NB4 (cell line): ENCODE measurements at regions not wholly inside any gene's neighbourhood (a gene's known extent, or its start where the extent isn't known, plus 50 kb on each side); places are given as distances from the start of the nearest gene placed in this dataset.

Source experiments
- POLR2A ChIP-seq: IDR thresholded peaks from 2 replicates; pipeline ENCODE4 v1.6.1; 2011; ENCODE audit warnings: mild to moderate bottlenecking; ENCODE audit not compliant: insufficient read length; ENCODE audit errors: extremely low read depth
- TF ChIP-seq, protein P1 (sequence below): IDR thresholded peaks from one replicate; pipeline ENCODE4 v1.5.1; 2012; ENCODE audit warnings: low read depth, low read length
- TF ChIP-seq, protein P2 (sequence below): IDR thresholded peaks from 2 replicates; pipeline ENCODE4 v1.6.1; 2011; ENCODE audit warnings: low read depth, low read length

- TF ChIP-seq, protein P1, sequence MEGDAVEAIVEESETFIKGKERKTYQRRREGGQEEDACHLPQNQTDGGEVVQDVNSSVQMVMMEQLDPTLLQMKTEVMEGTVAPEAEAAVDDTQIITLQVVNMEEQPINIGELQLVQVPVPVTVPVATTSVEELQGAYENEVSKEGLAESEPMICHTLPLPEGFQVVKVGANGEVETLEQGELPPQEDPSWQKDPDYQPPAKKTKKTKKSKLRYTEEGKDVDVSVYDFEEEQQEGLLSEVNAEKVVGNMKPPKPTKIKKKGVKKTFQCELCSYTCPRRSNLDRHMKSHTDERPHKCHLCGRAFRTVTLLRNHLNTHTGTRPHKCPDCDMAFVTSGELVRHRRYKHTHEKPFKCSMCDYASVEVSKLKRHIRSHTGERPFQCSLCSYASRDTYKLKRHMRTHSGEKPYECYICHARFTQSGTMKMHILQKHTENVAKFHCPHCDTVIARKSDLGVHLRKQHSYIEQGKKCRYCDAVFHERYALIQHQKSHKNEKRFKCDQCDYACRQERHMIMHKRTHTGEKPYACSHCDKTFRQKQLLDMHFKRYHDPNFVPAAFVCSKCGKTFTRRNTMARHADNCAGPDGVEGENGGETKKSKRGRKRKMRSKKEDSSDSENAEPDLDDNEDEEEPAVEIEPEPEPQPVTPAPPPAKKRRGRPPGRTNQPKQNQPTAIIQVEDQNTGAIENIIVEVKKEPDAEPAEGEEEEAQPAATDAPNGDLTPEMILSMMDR: no peak
- TF ChIP-seq POLR2A: no peak
- TF ChIP-seq, protein P2, sequence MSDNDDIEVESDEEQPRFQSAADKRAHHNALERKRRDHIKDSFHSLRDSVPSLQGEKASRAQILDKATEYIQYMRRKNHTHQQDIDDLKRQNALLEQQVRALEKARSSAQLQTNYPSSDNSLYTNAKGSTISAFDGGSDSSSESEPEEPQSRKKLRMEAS: no peak
Measured at GRCh38 chr3:64916192-64916798, 228.5 kb upstream of the ADAMTS9 start.
